Right hindlimb (tissue), 1 donor: ENCODE measurements at regions not wholly inside any gene's neighbourhood (a gene's known extent, or its start where the extent isn't known, plus 50 kb on each side); places are given as distances from the start of the nearest gene placed in this dataset.
A peak's percentile ranks its signal among the peaks of the same experiment; 100 is the strongest.
"Not testable (repeated sequence)": the region's sequence is repeated elsewhere in the genome, so short reads cannot be mapped to it uniquely, and the experiment has no call there.

ENCODE experiments used
- DNase-seq: peaks from one replicate; pipeline ENCODE4 v3.0.0-alpha.2; 2018

DNA sequence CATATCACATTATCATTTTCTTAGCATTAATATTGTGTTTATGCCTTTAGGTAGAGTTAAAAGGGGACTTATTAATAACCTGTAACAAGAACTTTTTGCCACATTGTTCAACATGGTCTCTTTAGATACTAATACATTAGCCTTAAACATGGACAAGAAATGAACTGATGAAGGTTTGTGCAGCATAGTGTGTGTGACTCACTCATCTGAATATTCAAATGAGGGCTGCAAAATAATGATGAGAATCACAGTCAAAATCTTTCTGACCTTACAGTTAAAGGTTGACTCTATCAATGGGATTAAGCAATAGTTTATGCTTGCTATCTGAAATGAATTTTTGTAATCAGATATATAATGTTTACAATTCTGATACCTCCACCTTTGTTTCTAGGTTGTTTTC lies 1189.3 kb upstream of the CITED2 start:
- DNase-seq = no peak

DNA sequence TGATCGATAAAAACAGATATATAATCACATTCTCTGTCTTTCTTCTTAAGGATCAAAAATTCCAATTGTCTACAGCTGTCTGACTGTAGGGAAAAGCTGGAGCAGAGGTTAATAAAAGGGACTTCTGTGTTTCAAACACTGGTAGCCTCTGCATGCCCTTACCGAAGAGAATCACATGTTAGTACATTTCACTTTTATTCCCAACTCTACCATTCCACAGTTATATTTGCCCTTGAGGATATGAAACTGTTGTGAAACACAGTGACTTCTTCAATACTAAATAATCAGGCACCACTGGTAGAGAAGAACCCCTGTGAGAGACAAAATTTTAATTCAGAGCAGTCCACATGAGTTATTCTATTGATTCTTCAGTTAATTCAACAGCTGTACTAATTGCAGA lies 1187.3 kb upstream of the CITED2 start:
- DNase-seq = no peak

DNA sequence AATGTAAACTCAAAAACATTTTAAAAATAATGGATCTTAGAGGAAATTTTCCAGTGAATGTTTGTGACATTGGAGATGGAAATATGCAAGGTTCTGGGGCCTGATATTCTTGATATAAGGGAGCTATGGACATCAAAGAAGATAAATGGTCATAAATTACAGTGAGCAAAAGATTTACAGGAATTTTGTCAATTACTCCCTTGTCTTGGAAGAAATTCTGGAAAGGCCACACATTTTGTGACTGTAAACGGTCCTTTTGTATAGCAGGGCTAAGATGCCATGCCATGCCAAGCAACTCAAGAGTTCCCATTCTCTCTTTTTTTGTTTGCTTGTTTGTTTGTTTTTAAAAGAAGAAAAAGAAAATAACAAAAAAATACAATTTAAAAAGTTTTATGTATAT lies 1186.2 kb upstream of the CITED2 start:
- no peak for DNase-seq

DNA sequence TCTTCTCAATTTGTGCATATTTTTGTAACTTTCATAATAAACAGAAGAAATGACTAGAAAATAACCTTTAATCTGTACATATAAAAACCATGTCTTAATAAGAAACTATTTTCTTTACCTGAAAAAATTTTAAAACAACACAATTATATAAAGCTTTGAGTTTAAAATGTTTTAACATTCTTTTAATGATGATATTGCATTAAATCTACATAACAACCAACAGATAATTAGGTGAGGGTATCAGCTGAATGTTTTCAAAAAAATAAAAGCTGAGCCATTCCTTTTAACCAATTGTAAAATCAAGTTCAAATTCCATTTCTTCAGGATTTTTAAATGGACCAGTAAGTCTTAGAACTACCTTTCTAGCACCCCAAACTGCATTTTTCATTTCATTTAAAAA lies 1185.0 kb upstream of the CITED2 start:
- no peak for DNase-seq

DNA sequence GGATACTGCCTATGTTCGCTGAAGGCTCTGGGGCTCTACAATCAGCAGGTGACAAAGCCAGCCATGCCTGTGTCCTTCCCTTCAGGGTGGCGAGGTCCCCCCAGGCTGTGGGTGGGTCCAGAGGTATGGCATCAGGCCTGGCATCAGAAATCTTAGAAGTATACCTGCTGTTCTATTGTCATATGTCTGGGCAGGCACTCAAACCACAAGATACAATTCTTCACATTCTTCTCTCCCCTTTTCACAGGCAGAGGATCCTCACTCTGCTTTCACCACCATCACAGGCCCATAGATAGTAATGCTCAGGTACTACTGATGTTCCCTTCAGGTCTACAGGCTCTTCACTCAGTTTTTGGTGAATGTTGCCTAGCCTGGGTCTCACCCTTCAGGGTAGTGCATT lies 1180.0 kb upstream of the CITED2 start:
- DNase-seq = no peak

DNA sequence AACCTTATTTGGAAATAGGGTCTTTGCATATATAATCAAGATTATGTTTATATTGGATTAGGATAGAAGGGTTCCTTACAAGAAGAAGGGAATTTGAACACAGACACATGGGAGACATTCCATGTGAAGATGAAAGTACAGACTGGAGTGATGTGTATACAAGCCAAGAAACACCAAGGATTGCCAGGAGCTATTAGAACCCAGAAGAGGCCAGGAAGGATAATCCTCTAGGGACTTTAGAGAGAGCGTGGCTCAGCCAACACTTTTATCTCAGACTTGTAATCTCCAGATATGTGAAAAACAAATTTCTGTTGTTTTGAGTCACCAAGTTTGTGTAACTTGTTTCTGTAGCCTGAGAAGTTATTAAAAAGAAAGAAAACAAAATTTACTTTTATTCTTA lies 1173.9 kb upstream of the CITED2 start:
- DNase-seq = no peak

DNA sequence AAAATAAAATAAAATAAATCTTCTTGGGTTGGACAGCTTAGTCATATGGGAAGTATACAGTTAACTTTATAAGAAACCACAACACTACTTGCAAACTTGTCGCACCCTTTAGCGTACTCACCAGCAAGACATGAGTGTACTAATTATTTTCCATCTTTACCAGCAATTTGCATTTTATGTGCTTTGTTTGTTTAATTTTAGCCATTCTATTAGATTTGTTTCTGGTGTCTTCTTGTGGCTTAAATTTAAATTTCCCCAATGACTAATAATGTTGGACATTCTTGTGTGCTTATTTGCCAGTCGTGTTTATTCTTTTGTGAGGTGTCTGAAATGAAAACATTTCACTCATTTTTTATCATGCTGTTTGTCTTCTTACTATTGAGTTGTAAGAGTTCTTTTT lies 1172.2 kb upstream of the CITED2 start:
- DNase-seq = no peak

DNA sequence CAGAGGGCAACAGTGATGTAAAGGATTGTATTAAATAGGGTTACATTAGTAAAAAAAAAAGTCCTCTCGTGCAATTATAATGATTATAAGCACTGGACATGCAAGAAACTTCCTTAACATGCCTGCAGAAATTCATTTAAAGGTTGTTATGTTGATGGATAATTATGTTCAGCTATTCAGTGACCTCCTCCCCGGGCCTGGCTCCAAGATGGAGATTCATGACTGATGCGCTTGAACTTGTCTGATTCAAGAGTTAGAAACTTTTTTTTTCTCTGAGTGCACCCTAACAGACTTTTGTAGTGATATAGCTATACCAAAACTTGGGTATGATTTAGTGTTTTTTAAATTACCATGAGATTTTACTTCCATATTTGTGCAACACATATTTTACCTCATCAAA lies 1170.0 kb upstream of the CITED2 start:
- no peak for DNase-seq

DNA sequence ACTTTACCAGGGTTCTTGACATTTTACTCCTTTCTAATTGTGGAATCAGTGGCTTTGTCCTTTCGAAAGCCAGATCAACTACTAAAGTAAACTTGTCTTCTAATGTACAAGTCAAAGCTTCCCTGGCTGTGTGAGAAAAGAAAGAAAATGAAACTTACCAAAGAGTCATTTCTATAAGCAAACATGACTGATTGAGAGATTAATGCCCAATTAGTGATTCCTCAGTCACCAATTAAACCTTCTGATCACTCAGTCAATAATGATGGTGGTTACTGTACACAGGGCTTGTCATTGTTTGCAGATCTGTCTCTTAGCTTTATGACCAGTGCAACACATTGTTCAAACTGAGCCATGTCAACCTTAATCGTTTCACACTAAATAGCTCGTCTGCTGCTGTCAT lies 1168.4 kb upstream of the CITED2 start:
- DNase-seq = no peak

DNA sequence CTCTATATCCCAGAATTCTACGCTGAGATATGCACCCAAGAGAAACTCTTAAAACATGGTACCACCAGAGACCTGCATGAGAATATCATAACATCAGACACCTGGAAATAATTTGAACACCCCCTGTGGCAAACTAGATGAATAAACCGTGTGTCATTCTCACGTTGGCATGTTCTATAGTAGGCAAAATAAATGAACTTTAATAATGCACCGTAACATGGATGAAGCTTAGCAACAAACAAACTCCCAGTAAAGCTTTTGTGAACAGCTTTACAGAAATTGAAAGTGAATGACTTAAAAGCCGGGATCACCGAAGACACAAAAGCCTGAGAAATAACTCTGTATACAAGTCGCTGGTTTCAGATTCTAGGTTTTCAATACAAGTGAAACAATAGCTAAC lies 1166.8 kb upstream of the CITED2 start:
- DNase-seq = no peak

DNA sequence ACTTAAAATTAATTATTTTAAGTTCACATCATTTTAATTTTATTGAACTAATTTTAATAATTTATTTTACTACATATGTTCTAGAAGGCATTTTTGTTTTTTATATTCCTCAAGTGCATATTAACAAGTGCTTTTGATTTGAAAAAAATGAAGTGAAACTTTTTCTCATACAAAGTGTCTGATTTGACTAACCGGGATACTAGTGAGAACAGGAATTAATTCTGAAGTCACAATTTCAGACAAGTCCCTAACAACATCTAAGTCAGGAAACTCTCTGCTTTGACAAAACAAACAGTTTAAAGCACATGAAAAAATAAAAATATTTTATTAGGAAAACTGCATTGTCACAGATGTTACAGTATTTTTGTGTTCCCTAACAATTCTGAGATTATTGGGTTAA lies 1166.3 kb upstream of the CITED2 start:
- DNase-seq = no peak

DNA sequence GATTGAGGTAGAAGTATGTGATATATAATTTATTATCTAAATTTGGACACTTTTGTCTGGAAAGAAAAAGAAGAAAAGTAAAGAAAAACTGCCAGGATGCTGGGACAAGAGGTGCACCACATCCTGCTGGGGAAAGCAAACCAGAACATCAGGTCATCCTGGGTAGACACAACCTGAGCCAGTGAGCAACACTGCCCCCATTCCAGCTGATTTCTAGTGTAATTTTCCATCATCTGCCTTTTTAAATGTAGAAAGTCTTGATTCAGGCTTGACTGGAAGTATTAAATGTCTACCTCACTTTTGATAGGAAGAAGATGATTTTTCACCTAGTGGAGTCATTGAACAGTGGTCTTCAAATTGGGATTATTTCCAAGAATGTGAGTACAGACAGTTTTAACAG lies 1164.5 kb upstream of the CITED2 start:
- DNase-seq = no peak

DNA sequence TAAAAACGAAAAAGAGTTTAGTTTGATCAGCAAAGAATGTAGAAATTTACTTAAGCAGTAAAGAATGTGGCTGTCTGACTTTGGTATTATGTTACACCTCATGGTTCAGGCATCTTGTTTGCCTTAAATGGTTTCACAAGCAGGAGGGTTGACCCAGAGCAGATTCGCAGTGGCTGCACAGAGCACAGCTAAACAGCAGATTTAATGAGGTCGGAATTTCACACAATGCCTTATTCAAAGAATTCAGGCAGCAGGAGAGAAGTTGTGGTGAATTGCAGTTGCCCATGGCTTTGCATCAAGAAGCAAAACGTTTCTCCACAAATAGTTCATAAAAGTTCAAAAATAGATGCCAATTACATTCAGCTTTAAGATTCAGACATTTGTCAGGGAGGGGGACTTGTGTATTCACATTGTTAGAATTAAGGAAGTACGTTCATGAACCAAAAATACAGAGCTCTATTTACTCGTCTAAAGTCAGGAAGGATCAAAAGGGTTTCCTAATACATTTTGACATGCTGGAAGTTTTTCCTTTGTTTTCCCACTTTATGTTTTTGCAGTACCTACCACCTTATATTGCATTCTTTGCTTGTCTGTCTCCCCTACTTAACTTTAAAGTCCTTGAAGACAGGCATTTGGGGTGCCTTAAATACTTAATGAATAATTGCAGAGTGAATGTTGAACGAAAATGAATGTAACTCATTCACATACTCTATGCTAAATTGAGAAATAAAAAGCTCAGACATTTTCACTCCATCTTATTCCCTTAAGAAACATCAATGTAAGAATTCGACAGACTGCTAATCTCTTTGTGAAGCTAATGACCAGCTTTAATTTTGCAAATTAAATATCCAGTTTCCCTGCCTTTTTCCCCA lies 1163.6 kb upstream of the CITED2 start:
- peak; percentile 42 for DNase-seq

DNA sequence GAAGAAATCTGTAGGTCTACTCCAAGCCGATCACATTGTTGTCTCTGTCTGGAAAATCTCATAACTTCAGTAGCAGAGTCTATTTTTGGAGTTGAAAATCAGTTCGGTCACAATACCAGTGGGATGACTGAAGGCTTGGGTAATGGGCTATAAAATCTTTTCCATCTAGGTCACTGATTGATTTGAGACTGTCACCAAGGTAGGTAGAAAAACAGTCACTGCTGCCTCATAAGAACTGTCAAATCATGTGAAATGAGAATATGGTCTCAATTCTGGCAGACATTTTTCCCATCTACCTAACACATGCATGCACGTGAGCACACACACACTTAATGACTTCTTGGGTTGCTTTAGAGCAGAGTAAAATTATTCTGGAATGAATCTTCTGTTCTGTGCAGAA lies 1162.8 kb upstream of the CITED2 start:
- DNase-seq = no peak

DNA sequence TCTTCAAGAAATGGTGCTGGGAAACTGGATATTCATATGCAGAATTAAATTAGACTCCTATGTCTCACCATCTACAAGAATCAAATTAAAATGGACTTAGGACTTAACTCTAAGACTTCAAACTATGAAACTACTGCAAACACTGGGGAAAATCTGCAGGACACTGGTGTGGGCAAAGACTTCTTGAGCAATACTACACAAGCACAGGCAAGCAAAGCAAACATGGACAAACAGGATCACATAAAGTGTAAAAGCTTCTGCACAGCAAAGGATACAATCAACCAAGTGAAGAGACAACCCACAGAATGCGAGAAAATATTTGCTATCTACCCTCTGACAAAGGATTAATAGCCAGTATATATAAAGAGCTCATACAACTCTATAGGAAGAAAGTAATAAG lies 1161.1 kb upstream of the CITED2 start:
- DNase-seq = no peak

DNA sequence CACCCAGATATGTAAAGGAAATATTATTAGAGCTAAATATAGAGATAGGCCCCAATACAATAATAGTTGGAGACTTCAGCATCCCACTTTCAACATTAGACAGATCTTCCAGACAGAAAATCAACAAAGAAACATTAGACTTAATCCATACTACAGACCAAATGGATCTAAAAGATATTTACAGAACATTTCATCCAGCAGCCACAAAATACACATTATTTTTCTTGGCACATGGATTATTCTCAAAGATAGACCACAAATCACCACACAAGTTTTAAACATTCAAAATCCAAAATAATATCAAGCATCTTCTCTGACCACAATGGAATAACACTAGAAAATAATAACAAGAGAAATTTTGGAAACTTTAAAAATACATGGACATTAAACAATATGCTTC lies 1159.1 kb upstream of the CITED2 start:
- DNase-seq = no peak

DNA sequence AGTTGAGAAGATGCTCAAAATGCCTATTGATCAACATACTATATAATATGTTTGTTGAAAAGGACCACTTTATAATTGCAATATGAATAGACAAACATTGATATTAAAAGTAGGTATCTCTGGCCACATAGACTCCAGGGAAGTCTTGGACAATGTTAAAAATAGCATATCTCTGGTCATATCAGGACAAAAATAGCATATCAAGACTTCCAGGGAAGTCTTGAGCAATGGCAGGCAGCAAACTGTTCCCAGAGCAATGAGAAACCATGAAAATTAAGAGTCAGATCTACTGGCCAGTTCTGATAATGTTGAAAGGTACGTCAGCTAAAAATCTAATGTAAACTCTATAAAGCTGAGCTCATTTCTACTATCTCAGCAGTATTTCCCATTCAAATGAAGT lies 1130.3 kb upstream of the CITED2 start:
- DNase-seq = no peak

DNA sequence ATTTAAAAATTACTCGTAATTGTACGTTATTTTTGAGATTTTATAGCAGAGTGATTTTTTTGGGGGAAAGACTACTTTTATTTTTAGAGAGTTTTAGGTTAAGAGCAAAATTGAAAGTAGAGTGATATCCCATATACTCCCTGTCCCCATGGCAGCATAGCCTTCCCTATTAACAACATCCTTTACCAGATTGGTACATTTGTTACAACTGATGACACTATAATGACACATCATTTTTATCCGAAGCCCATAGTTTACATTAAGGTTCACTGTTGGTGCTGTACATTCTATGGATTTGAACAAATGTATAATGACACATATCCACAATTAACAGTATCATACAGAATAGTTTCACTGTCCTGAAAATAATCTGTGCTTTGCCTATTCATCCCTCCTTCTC lies 1126.4 kb upstream of the CITED2 start:
- no peak for DNase-seq

DNA sequence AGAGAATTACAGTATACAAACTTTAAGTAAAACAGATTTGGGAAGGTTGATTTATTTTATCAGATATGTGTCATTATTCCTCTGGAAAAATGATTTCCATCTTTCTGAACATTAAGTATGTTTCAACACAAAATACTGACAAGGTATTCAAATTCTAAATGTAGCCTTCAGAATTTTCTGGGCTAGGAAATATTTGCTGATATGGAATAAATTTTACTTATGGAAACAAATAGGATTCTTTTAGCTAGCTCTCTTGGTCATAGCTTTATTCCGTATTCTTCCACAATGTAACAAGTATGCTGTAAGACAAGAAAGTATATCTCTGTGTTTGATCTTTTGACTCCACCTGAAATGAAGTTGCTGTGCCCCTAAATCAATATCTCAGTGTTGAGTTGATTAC lies 1125.2 kb upstream of the CITED2 start:
- DNase-seq = no peak

DNA sequence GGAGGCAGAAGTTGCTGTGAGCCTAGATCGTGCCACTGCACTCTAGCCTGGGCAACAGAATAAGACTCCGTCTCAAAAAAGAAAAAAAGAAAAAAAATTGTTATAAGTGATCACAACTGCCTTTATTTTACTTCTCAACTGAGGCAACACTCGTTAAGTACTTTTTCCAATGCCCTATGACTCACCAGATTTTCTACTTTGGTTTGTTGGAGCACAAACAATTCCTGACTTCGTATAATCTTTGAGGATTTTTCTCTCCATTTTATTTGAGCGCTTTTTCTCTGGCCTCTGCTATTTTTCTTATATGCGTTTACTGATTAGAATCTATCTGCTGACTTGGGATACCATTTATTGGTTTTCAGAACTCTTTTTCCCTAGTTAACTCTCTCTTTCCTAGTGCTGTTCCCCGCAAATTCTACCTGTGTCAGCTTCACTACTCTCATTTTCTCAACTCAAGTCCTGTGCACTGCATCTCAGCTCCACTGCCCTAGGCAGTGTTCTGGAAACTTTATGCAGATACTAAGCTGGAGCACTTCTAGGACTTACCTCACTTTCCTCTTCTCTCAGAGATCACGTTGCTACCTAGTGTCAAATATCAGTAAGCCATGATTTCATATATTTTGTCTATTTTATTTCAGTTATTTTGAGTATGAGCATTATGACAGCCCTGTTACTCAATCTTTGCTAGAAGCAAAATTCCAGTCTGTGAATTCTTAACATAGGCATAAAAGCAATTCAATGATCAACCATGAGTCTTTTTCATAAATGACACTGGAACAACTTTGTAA lies 1120.1 kb upstream of the CITED2 start:
- no peak for DNase-seq

DNA sequence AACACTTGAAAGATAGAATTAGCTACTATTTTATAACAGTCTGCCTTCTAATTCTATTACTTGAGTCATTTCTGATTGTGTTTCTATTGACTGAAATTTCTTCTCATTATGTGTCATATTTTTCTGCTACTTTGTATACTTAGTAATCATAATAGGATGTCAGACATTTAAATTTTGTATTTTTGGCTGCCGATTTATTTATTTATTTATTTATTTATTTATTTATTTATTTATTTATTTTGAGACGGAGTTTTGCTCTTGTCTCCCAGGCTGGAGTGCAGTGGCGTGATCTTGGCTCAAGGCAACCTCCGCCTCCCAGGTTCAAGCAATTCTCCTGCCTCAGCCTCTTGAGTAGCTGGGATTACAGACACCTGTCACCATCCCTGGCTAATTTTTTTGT lies 1119.0 kb upstream of the CITED2 start:
- not testable (repeated sequence) for DNase-seq

DNA sequence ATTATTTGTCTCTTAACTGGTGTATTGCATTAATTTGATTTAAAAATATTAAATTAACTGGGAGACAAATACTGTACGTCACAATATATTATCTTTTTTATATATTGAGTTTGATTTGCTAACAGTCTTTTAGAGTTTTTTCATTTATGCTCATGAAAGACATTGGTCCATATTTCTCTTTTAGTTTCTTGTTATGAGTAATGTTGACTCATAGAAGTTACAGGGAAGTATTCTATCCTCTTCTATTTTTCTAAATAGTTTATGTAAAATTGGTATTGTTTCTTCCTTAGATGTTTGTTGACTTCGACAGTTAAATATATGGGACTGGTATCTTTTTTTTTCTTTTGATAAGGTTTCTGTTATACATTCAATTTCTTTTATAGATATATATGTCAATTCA lies 1115.6 kb upstream of the CITED2 start:
- DNase-seq = no peak

DNA sequence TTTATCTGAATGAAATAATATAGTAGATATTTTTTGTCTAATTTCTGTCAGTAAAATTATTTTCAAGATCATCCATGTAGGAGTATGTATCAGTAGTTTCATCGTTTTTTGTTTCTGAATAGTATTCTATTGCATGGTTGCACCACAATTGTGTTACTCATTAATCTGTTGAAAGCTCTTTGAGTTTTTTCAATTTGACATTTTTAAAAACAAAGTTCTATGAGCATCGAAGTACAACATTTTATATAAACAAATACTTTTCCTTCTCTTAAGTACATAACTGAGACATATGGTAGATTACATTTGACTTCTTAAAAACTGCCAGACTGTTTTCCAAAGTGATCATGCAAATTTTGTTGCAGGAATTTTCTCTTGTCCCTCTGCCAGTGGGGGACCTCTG lies 1113.1 kb upstream of the CITED2 start:
- DNase-seq = no peak
